ENCODE measurements at regions not wholly inside any gene's neighbourhood (a gene's known extent, or its start where the extent isn't known, plus 50 kb on each side); places are given as distances from the start of the nearest gene placed in this dataset.

GRCh38 chr11:79610139-79610538 lies 169.3 kb upstream of the TENM4 start:
- H3K27ac ChIP-seq (ENCODE audit: control insufficient read depth, insufficient read depth), result no peak overlapping the region
- ATAC-seq, result no peak
- no peak overlapping the region for H3K4me3 ChIP-seq
- no TSS peak for BruUV-seq (replicated peaks)
- intact Hi-C loops (cut with micrococcal nuclease; ENCODE audit: unreplicated experiment) (no loop called here), in situ Hi-C loops (cut with MboI) (no loop called here)
- no peak overlapping the region for H2AFZ ChIP-seq (ENCODE audit: control insufficient read depth, low read depth, low read length)
- no peak for DNase-seq (ENCODE audit: low read depth, low spot score)
- 0% methylated on average over 1 of the region's 1 CpG for WGBS (ENCODE audit: insufficient coverage, insufficient replicate concordance, low lambda C conversion rate, missing lambda C conversion rate)
- no peak overlapping the region for H3K4me2 ChIP-seq (ENCODE audit: control insufficient read depth, insufficient read depth)
- TF ChIP-seq RBBP5 (conservative IDR thresholded peaks at IDR 0.05) (no peak), SREBF2 (IDR thresholded peaks at IDR 0.05; ENCODE audit: low read length) (no peak), ZBTB40 (IDR thresholded peaks at IDR 0.05; ENCODE audit: borderline replicate concordance) (no peak), CBX5 (IDR thresholded peaks at IDR 0.05; ENCODE audit: low read depth) (no peak), SMAD1 (IDR thresholded peaks at IDR 0.05; ENCODE audit: low read depth, partially characterized antibody) (no peak), CEBPB (IDR thresholded peaks at IDR 0.05; ENCODE audit: borderline replicate concordance in 1 of 2, low read depth in 2 of 2, low read length in 2 of 2) (no peak), IKZF2 (IDR thresholded peaks at IDR 0.05) (no peak), TAF1 (IDR thresholded peaks at IDR 0.05; ENCODE audit: borderline replicate concordance, low read depth, low read length) (no peak), ZNF24 (IDR thresholded peaks at IDR 0.05) (no peak), CBFB (IDR thresholded peaks at IDR 0.05; ENCODE audit: low read depth) (no peak), HSF1 (IDR thresholded peaks at IDR 0.05; ENCODE audit: low read depth, low read length) (no peak), NKRF (conservative IDR thresholded peaks at IDR 0.05) (no peak), SUPT20H (IDR thresholded peaks at IDR 0.05; ENCODE audit: borderline replicate concordance, control insufficient read depth, low read depth, low read length) (no peak), BCL11A (IDR thresholded peaks at IDR 0.05; ENCODE audit: low read depth, low read length) (no peak), TBL1XR1 (IDR thresholded peaks at IDR 0.05; ENCODE audit: low read depth, low read length) (no peak)
- H3K9ac ChIP-seq (ENCODE audit: control insufficient read depth, insufficient read depth, low read length), result no peak overlapping the region
- H3K4me1 ChIP-seq (ENCODE audit: control insufficient read depth, insufficient read depth, low read length), result no peaks in the 10 kb centered on the region
- ChIA-PET CTCF (no interaction called here), SMC1A (ENCODE audit: uncharacterized antibody, unreplicated experiment) (no interaction called here), RAD21 (ENCODE audit: unreplicated experiment) (no interaction called here), POLR2A (no interaction called here)
- H3K27me3 ChIP-seq (replicated peaks in 1 of 2; ENCODE audit: control insufficient read depth in 2 of 2, insufficient read depth in 2 of 2, low read length in 1 of 2), result 0 out of 4 replicates have a peak, but pooled peaks cover 0 to 2% of the 10 kb centered on the region in 2 experiments
- no peak for FAIRE-seq
- H3K9me3 ChIP-seq (replicated peaks; ENCODE audit: control insufficient read depth, insufficient read depth, low read length), result no peaks in the 10 kb centered on the region
- no peaks in the 10 kb centered on the region for H3K79me2 ChIP-seq (ENCODE audit: control insufficient read depth, insufficient read depth, low read length)
- no peaks in the 10 kb centered on the region for H4K20me1 ChIP-seq (ENCODE audit: control insufficient read depth, insufficient read depth)
- no peaks in the 10 kb centered on the region for H3K36me3 ChIP-seq (ENCODE audit: control insufficient read depth in 2 of 2, insufficient read depth in 2 of 2, low read length in 1 of 2)
